Keratinocyte (primary cell): ENCODE measurements at regions not wholly inside any gene's neighbourhood (a gene's known extent, or its start where the extent isn't known, plus 50 kb on each side); places are given as distances from the start of the nearest gene placed in this dataset.
A peak's percentile ranks its signal among the peaks of the same experiment; 100 is the strongest.

Experiments used
- DNase-seq: peaks from one replicate; pipeline ENCODE4 v3.0.0-alpha.2; 2011; ENCODE audit warnings: low read depth, missing footprints, low spot score
- FAIRE-seq: peaks from 2 replicates; lab custom pipeline; 2011; peaks lifted over from hg19 to GRCh38; lab: Jason Lieb, UNC
- H2AFZ ChIP-seq: 2 replicates; pipeline ENCODE4 v1.6.0; 2012; ENCODE audit warnings: low read length, control low read depth, inconsistent platforms; ENCODE audit not compliant: control insufficient read depth
- H3K27ac ChIP-seq: 2 replicates; pipeline ENCODE4 v1.5.1; 2011; ENCODE audit warnings: low read length; ENCODE audit not compliant: control insufficient read depth, insufficient read depth
- H3K27me3 ChIP-seq: 3 replicates; pipeline ENCODE4 v1.6.0; 2011; ENCODE audit warnings: low read length; ENCODE audit not compliant: control insufficient read depth, insufficient read depth; ENCODE audit errors: extremely low read depth
- H3K36me3 ChIP-seq, 2 experiments: 2 replicates in 1 of 2; 3 replicates in 1 of 2; pipeline ENCODE4 v1.5.1; 2011; ENCODE audit warnings: low read length in 2 of 2, mild to moderate bottlenecking in 1 of 2; ENCODE audit not compliant: control insufficient read depth in 2 of 2, insufficient read depth in 2 of 2; ENCODE audit errors: extremely low read depth in 1 of 2
- H3K4me1 ChIP-seq: 3 replicates; pipeline ENCODE4 v1.5.1; 2011; ENCODE audit warnings: low read length; ENCODE audit not compliant: control insufficient read depth, insufficient read depth; ENCODE audit errors: extremely low read depth
- H3K4me2 ChIP-seq: 3 replicates; pipeline ENCODE4 v1.6.0; 2011; ENCODE audit warnings: low read depth, low read length; ENCODE audit not compliant: control insufficient read depth, insufficient read depth; ENCODE audit errors: extremely low read depth
- H3K4me3 ChIP-seq, 3 experiments: fragments of 200-600 bp in 1 of 3; sonication (generic) in 1 of 3; 2 replicates in 2 of 3; 3 replicates in 1 of 3; pipeline ENCODE4 v1.5.1; 2011 to 2016; ENCODE audit warnings: low read length in 3 of 3, mild to moderate bottlenecking in 3 of 3, control low read depth in 2 of 3, inconsistent platforms in 1 of 3, low read depth in 1 of 3, mixed read lengths in 1 of 3, mixed run types in 1 of 3, moderate library complexity in 1 of 3; ENCODE audit not compliant: control insufficient read depth in 2 of 3, insufficient read depth in 2 of 3; ENCODE audit errors: extremely low read depth in 1 of 3
- H3K79me2 ChIP-seq: 2 replicates; pipeline ENCODE4 v1.6.0; 2012; ENCODE audit warnings: low read length; ENCODE audit not compliant: control insufficient read depth, insufficient read depth
- H3K9ac ChIP-seq: 3 replicates; pipeline ENCODE4 v1.6.0; 2011; ENCODE audit warnings: low read length; ENCODE audit not compliant: control insufficient read depth, insufficient read depth; ENCODE audit errors: extremely low read depth
- H3K9me1 ChIP-seq: 3 replicates; pipeline ENCODE4 v1.6.0; 2011; ENCODE audit warnings: low read length; ENCODE audit not compliant: control insufficient read depth, insufficient read depth; ENCODE audit errors: extremely low read depth
- H3K9me3 ChIP-seq: 2 replicates; pipeline ENCODE4 v1.5.1; 2012; ENCODE audit warnings: low read depth, low read length; ENCODE audit not compliant: control insufficient read depth
- H4K20me1 ChIP-seq: 3 replicates; pipeline ENCODE4 v1.6.0; 2011; ENCODE audit warnings: low read length; ENCODE audit not compliant: control insufficient read depth, insufficient read depth; ENCODE audit errors: extremely low read depth
- CTCF ChIP-seq, 3 experiments: IDR thresholded peaks in 1 of 3; conservative IDR thresholded peaks in 1 of 3; optimal IDR thresholded peaks in 1 of 3; 2 replicates in 2 of 3; 3 replicates in 1 of 3; pipeline versions ENCODE3 to v1.5.1; 2011; ENCODE audit warnings: low read length in 3 of 3, mild to moderate bottlenecking in 3 of 3, moderate library complexity in 2 of 3, control low read depth in 1 of 3, inconsistent platforms in 1 of 3; ENCODE audit not compliant: insufficient read depth in 2 of 3; ENCODE audit errors: extremely low read depth in 1 of 3
- EZH2 ChIP-seq: IDR thresholded peaks from one replicate; pipeline ENCODE4 v1.6.1; 2012; ENCODE audit warnings: inconsistent platforms, mild to moderate bottlenecking, low read length, moderate library complexity
- dilution Hi-C: fragments of 300-500 bp; cut with MboI; formaldehyde crosslinking; loops from one replicate; pipeline ENCODE4 v1.7.0; 2020; ENCODE audit warnings: low sequenced_read_pairs; ENCODE audit not compliant: extremely low pct_ligation_motif_present

GRCh38 chr4:10245751-10246150, 129.2 kb upstream of the WDR1 start:
- no peaks in the 10 kb centered on the region for H3K9me1 ChIP-seq
- TF ChIP-seq CTCF (optimal IDR thresholded peaks at IDR 0.05 in 1 of 3, IDR thresholded peaks at IDR 0.05 in 1 of 3, conservative IDR thresholded peaks at IDR 0.05 in 1 of 3; ENCODE audit: extremely low read depth in 1 of 3, insufficient read depth in 2 of 3, low read length in 3 of 3): no peak
- H3K27me3 ChIP-seq: no peaks in the 10 kb centered on the region
- no peaks in the 10 kb centered on the region for H3K79me2 ChIP-seq
- no peak overlapping the region for H3K4me2 ChIP-seq
- H3K36me3 ChIP-seq: no peaks in the 10 kb centered on the region
- no peaks in the 10 kb centered on the region for H3K4me1 ChIP-seq
- dilution Hi-C loops: no loop called here
- H3K4me3 ChIP-seq: no peak overlapping the region
- H4K20me1 ChIP-seq: no peaks in the 10 kb centered on the region
- no peak for DNase-seq
- no peaks in the 10 kb centered on the region for H3K9me3 ChIP-seq
- no peak overlapping the region for H3K9ac ChIP-seq
- peak; percentile 5 for FAIRE-seq
- no peak overlapping the region for H2AFZ ChIP-seq
- H3K27ac ChIP-seq: no peak overlapping the region

DNA sequence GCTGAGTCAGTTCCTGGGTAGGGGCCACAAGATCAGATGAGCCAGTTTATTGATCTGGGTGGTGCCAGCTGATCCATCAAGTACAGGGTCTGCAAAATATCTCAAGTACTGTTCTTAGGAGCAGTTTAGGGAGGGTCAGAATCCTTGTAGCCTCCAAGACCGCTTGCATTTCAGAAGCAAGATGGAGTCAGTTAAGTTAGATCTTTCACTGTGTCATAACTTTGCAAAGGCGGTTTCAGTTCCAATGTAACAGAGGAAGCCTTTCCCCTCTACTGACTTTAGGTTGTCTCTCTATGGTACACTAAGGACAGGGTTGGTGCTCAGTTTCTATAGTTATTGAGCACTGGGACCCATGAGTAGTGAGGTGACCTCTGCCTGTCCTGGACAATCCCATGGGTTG, 127.3 kb upstream of the WDR1 start:
- Histone ChIP-seq H3K27me3 (no peaks in the 10 kb centered on the region), H3K4me3 (no peak overlapping the region), H3K9ac (no peak overlapping the region), H3K4me1 (no peaks in the 10 kb centered on the region), H3K36me3 (no peaks in the 10 kb centered on the region), H3K79me2 (no peaks in the 10 kb centered on the region), H4K20me1 (no peaks in the 10 kb centered on the region), H3K9me1 (no peaks in the 10 kb centered on the region), H3K9me3 (no peaks in the 10 kb centered on the region), H2AFZ (no peak overlapping the region), H3K4me2 (no peak overlapping the region), H3K27ac (no peak overlapping the region)
- dilution Hi-C loops: no loop called here
- FAIRE-seq: no peak
- no peak for DNase-seq
- TF ChIP-seq EZH2: no peak
- no peak for TF ChIP-seq CTCF (optimal IDR thresholded peaks at IDR 0.05 in 1 of 3, IDR thresholded peaks at IDR 0.05 in 1 of 3, conservative IDR thresholded peaks at IDR 0.05 in 1 of 3; ENCODE audit: extremely low read depth in 1 of 3, insufficient read depth in 2 of 3, low read length in 3 of 3)
